ENCODE measurements at regions not wholly inside any gene's neighbourhood (a gene's known extent, or its start where the extent isn't known, plus 50 kb on each side); places are given as distances from the start of the nearest gene placed in this dataset.

- H3K36me3 Mint-ChIP-seq = no peaks in the 10 kb centered on the region
- no peaks in the 10 kb centered on the region for H3K4me1 Mint-ChIP-seq
- ATAC-seq (no peak), DNase-seq (no peak)
- peaks cover 0 to 24% (median 7%) of the 10 kb centered on the region in 5 donors for H3K27me3 Mint-ChIP-seq
- peaks cover 0 to 2% (median 0%) of the 10 kb centered on the region in 9 donors for H3K9me3 Mint-ChIP-seq
- H3K27ac Mint-ChIP-seq = no peak overlapping the region
- no peak overlapping the region for H3K4me3 Mint-ChIP-seq
- POLR2A ChIA-PET = no interaction called here
These were observed 483.2 kb downstream of the ADRA2A start for GRCh38 chr10:111560027-111560426.

- POLR2A ChIA-PET = no interaction called here
- peaks cover 0 to 2% (median 0%) of the 10 kb centered on the region in 9 donors for H3K9me3 Mint-ChIP-seq
- ATAC-seq (no peak), DNase-seq (no peak)
- H3K27me3 Mint-ChIP-seq = peaks cover 0 to 24% (median 7%) of the 10 kb centered on the region in 5 donors
- no peak overlapping the region for H3K4me3 Mint-ChIP-seq
- no peak overlapping the region for H3K27ac Mint-ChIP-seq
- no peaks in the 10 kb centered on the region for H3K4me1 Mint-ChIP-seq
- H3K36me3 Mint-ChIP-seq = no peaks in the 10 kb centered on the region
These were observed 484.3 kb downstream of the ADRA2A start for GRCh38 chr10:111561124-111561523.

- no peak overlapping the region for H3K4me3 Mint-ChIP-seq
- no peaks in the 10 kb centered on the region for H3K36me3 Mint-ChIP-seq
- DNase-seq (no peak), ATAC-seq (no peak)
- POLR2A ChIA-PET = interaction anchor here (0.5 kb wide), 1 partner anchor 1354 kb away, joined by 4 read pairs; no protein-coding TSS in a partner anchor
- peaks cover 1 to 23% (median 9%) of the 10 kb centered on the region in 5 donors for H3K27me3 Mint-ChIP-seq
- no peak overlapping the region for H3K27ac Mint-ChIP-seq
- no peaks in the 10 kb centered on the region for H3K4me1 Mint-ChIP-seq
- peaks cover 0 to 13% (median 0%) of the 10 kb centered on the region in 9 donors for H3K9me3 Mint-ChIP-seq
These were observed 488.7 kb downstream of the ADRA2A start for GRCh38 chr10:111565542-111565941.

- Mint-ChIP-seq H3K27me3 (peaks cover 8 to 36% (median 19%) of the 10 kb centered on the region in 5 donors), H3K27ac (no peak overlapping the region), H3K4me3 (no peak overlapping the region), H3K4me1 (no peaks in the 10 kb centered on the region), H3K36me3 (no peaks in the 10 kb centered on the region), H3K9me3 (peaks cover 0 to 19% (median 4%) of the 10 kb centered on the region in 9 donors)
- DNase-seq (no peak), ATAC-seq (no peak)
- POLR2A ChIA-PET = no interaction called here
These were observed 501.2 kb downstream of the ADRA2A start for GRCh38 chr10:111578076-111578475.

- POLR2A ChIA-PET = no interaction called here
These were observed 502.6 kb downstream of the ADRA2A start for GRCh38 chr10:111579473-111579872.

GRCh38 chr10:111590703-111591102 is 513.9 kb downstream of the ADRA2A start:
- Mint-ChIP-seq H3K27ac (no peak overlapping the region), H3K27me3 (peaks cover 0 to 10% (median 0%) of the 10 kb centered on the region in 5 donors), H3K4me3 (no peak overlapping the region), H3K36me3 (no peaks in the 10 kb centered on the region), H3K4me1 (no peaks in the 10 kb centered on the region), H3K9me3 (no peaks in the 10 kb centered on the region)
- DNase-seq = no peak
- no peak for ATAC-seq
- POLR2A ChIA-PET = no interaction called here

More at GRCh38 chr10:111579473-111579872, 502.6 kb downstream of the ADRA2A start:
- Mint-ChIP-seq H3K4me3 (no peak overlapping the region), H3K9me3 (peaks cover 0 to 19% (median 4%) of the 10 kb centered on the region in 9 donors), H3K36me3 (no peaks in the 10 kb centered on the region), H3K4me1 (no peaks in the 10 kb centered on the region), H3K27me3 (peaks cover 9 to 36% (median 17%) of the 10 kb centered on the region in 5 donors), H3K27ac (no peak overlapping the region)
- ATAC-seq (no peak), DNase-seq (no peak)

- POLR2A ChIA-PET = no interaction called here
These were observed 516.7 kb downstream of the ADRA2A start for GRCh38 chr10:111593578-111593977.

GRCh38 chr10:111595173-111595572 is 518.3 kb downstream of the ADRA2A start:
- Mint-ChIP-seq H3K36me3 (no peaks in the 10 kb centered on the region), H3K9me3 (no peaks in the 10 kb centered on the region), H3K4me3 (no peak overlapping the region), H3K27ac (no peak overlapping the region), H3K4me1 (no peaks in the 10 kb centered on the region), H3K27me3 (peaks cover 0 to 15% (median 4%) of the 10 kb centered on the region in 5 donors)
- POLR2A ChIA-PET = no interaction called here
- no peak for ATAC-seq
- DNase-seq = no peak

More at GRCh38 chr10:111593578-111593977, 516.7 kb downstream of the ADRA2A start:
- H3K27ac Mint-ChIP-seq = no peak overlapping the region
- peaks cover 0 to 10% (median 0%) of the 10 kb centered on the region in 5 donors for H3K27me3 Mint-ChIP-seq
- DNase-seq (no peak), ATAC-seq (no peak)
- H3K4me1 Mint-ChIP-seq = no peaks in the 10 kb centered on the region
- H3K36me3 Mint-ChIP-seq = no peaks in the 10 kb centered on the region
- no peak overlapping the region for H3K4me3 Mint-ChIP-seq
- no peaks in the 10 kb centered on the region for H3K9me3 Mint-ChIP-seq

- Mint-ChIP-seq H3K36me3 (no peaks in the 10 kb centered on the region), H3K27me3 (peaks cover 0 to 15% (median 4%) of the 10 kb centered on the region in 5 donors), H3K27ac (no peak overlapping the region), H3K4me3 (no peak overlapping the region), H3K9me3 (no peaks in the 10 kb centered on the region), H3K4me1 (no peaks in the 10 kb centered on the region)
- ATAC-seq = peak; percentile 61
- POLR2A ChIA-PET = no interaction called here
- DNase-seq = peak in 8 of 10 donors; percentile 7 to 63 (median 32)
These were observed 521.7 kb downstream of the ADRA2A start for GRCh38 chr10:111598433-111599059.

- POLR2A ChIA-PET = no interaction called here
- H3K9me3 Mint-ChIP-seq = no peaks in the 10 kb centered on the region
- no peaks in the 10 kb centered on the region for H3K36me3 Mint-ChIP-seq
- no peak overlapping the region for H3K4me3 Mint-ChIP-seq
- DNase-seq (no peak), ATAC-seq (no peak)
- no peaks in the 10 kb centered on the region for H3K4me1 Mint-ChIP-seq
- H3K27ac Mint-ChIP-seq = no peak overlapping the region
- H3K27me3 Mint-ChIP-seq = peaks cover 4 to 16% (median 10%) of the 10 kb centered on the region in 5 donors
These were observed 523.1 kb downstream of the ADRA2A start for GRCh38 chr10:111599943-111600342.

GRCh38 chr10:111600772-111601171 is 523.9 kb downstream of the ADRA2A start:
- H3K36me3 Mint-ChIP-seq = no peaks in the 10 kb centered on the region
- POLR2A ChIA-PET = no interaction called here
- H3K4me1 Mint-ChIP-seq = no peaks in the 10 kb centered on the region
- ATAC-seq = no peak
- H3K4me3 Mint-ChIP-seq = no peak overlapping the region
- H3K27me3 Mint-ChIP-seq = peaks cover 4 to 21% (median 13%) of the 10 kb centered on the region in 5 donors
- no peak for DNase-seq
- H3K27ac Mint-ChIP-seq = no peak overlapping the region
- no peaks in the 10 kb centered on the region for H3K9me3 Mint-ChIP-seq

GRCh38 chr10:111612273-111612672 is 535.4 kb downstream of the ADRA2A start:
- POLR2A ChIA-PET = no interaction called here
- Mint-ChIP-seq H3K36me3 (no peaks in the 10 kb centered on the region), H3K27ac (no peak overlapping the region), H3K27me3 (peaks cover 0 to 7% (median 3%) of the 10 kb centered on the region in 5 donors), H3K4me1 (no peaks in the 10 kb centered on the region), H3K4me3 (no peak overlapping the region), H3K9me3 (peaks cover 0 to 2% (median 0%) of the 10 kb centered on the region in 9 donors)
- DNase-seq = no peak
- no peak for ATAC-seq

GRCh38 chr10:111634191-111634590 is 549.4 kb downstream of the GPAM start:
- peaks cover 0 to 2% (median 0%) of the 10 kb centered on the region in 3 donors for H3K36me3 Mint-ChIP-seq
- peaks cover 2 to 39% (median 11%) of the 10 kb centered on the region in 5 donors for H3K27me3 Mint-ChIP-seq
- H3K9me3 Mint-ChIP-seq = peaks cover 0 to 9% (median 3%) of the 10 kb centered on the region in 9 donors

GRCh38 chr10:111646021-111646420 is 537.5 kb downstream of the GPAM start:
- H3K4me1 Mint-ChIP-seq = no peaks in the 10 kb centered on the region
- H3K27me3 Mint-ChIP-seq = peaks cover 0 to 9% (median 2%) of the 10 kb centered on the region in 5 donors

More at GRCh38 chr10:111634191-111634590, 549.4 kb downstream of the GPAM start:
- H3K27ac Mint-ChIP-seq = no peak overlapping the region
- POLR2A ChIA-PET = no interaction called here
- H3K4me3 Mint-ChIP-seq = peak overlapping the region in 1 of 10 donors; percentile 30
- H3K4me1 Mint-ChIP-seq = no peaks in the 10 kb centered on the region
- ATAC-seq (no peak), DNase-seq (no peak)

More at GRCh38 chr10:111646021-111646420, 537.5 kb downstream of the GPAM start:
- POLR2A ChIA-PET = no interaction called here
- ATAC-seq (no peak), DNase-seq (no peak)
- Mint-ChIP-seq H3K27ac (no peak overlapping the region), H3K9me3 (peaks cover 0 to 31% (median 18%) of the 10 kb centered on the region in 9 donors), H3K36me3 (peaks cover 0 to 21% (median 0%) of the 10 kb centered on the region in 3 donors), H3K4me3 (no peak overlapping the region)

Measured in naive thymus-derived CD8-positive, alpha-beta T cell (primary cell).